GM21786 (cell line): ENCODE measurements at regions not wholly inside any gene's neighbourhood (a gene's known extent, or its start where the extent isn't known, plus 50 kb on each side); places are given as distances from the start of the nearest gene placed in this dataset.
"Not testable (repeated sequence)": the region's sequence is repeated elsewhere in the genome, so short reads cannot be mapped to it uniquely, and the experiment has no call there.

Experiments
- ATAC-seq: cut with Tn5 transposase; IDR thresholded peaks from one replicate; pipeline ENCODE4 v1.9.1; 2021; ENCODE audit not compliant: unreplicated experiment

DNA sequence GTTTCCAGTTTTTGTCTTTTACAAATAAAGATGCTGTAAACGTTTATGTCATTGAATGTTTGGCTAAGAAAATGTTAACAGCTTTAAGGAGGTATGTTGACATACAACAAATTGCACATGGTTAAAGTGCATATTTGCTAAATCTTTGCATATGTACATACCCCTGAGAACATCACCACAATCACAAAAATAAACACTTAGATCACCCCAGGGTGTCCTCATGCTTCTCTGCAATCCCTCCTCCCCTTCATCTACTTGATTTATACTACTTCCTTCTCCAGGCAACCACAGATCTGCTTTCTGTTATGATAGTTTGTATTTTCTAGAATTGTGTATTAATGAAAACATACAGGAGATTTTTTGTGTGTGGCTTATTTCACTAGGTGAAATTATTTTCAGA is 209.5 kb downstream of the GLRX3 start:
- ATAC-seq: no peak

DNA sequence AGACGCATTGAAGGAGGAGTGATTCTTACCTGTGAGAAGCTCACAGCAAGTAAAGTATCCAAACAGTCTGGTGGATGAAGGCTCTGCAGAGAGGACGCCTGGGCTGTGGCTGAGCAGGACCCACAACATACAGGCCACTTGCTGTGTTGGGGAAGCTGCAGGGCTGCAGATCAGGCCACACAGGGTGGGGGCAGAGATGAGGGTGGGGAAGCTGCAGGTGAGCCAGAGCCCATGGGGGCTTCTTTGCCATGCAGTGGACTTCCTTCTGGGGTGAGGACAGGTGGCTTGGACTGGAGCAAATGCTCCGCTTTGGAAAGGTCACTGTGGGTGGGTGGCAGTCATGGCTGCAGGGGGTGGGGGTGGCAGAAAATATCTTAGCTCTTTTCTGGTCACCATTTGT is 214.8 kb downstream of the GLRX3 start:
- ATAC-seq: no peak

GRCh38 chr10:130351466-130352290 is 215.5 kb downstream of the GLRX3 start:
- ATAC-seq: no peak

GRCh38 chr10:130352291-130352645 is 216.1 kb downstream of the GLRX3 start:
- no peak for ATAC-seq

- no peak for ATAC-seq
Observed at GRCh38 chr10:130353928-130354572, 217.9 kb downstream of the GLRX3 start.

- no peak for ATAC-seq
Observed at GRCh38 chr10:130354573-130354954, 218.4 kb downstream of the GLRX3 start.

DNA sequence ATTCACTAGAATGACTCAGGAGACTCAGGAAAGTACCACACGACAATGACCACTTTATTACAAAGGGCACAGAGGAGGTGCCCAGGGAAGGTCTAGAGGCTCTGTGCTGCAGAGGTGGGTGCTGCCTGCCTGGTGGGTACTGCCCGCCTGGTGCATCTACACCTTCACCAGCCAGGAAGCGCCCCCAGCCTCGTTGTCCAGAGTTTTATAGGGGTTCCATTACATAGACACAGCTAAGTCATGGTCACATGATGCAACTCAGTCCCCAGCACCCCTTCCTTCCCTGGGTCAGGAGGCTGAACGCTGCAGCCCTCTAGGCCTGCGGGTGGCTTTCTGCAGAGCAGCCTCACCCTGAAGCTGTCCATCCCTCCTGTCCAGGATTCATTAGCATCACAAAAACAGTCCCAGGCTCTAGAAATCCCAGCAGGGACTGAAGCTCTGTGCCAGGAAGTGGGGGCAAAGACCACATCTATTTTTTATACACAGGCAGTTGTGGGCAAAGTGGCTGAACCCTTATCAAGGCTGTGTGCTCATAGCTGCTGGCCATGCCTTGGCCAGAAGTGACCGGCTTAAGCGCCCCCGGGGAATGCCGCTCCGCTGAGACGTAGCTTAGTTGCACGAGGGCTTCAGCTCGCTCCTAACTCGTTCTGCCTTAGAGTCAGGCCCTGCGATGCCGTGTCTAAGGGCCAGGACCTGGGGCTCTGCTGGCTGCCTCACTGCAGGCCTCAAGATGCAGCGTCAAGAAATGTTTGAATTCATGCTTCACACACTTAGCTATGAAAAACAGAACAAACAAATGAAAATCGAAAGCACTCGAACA is 219.0 kb downstream of the GLRX3 start:
- no peak for ATAC-seq

DNA sequence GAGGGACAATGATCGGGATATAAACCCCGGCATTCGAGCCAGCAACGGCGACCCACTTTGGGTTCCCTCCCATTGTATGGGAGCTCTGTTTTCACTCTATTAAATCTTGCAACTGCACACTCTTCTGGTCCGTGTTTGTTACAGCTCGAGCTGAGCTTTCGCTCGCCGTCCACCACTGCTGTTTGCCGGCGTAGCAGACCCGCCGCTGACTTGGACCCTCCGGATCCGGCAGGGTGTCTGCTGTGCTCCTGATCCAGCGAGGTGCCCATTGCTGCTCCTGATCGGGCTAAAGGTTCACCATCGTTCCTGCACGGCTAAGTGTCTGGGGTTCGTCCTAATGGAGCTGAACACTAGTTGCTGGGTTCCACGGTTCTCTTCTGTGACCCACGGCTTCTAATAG is 220.2 kb downstream of the GLRX3 start:
- ATAC-seq: not testable (repeated sequence)

- ATAC-seq: no peak
Observed at GRCh38 chr10:130357226-130357625, 221.0 kb downstream of the GLRX3 start.

DNA sequence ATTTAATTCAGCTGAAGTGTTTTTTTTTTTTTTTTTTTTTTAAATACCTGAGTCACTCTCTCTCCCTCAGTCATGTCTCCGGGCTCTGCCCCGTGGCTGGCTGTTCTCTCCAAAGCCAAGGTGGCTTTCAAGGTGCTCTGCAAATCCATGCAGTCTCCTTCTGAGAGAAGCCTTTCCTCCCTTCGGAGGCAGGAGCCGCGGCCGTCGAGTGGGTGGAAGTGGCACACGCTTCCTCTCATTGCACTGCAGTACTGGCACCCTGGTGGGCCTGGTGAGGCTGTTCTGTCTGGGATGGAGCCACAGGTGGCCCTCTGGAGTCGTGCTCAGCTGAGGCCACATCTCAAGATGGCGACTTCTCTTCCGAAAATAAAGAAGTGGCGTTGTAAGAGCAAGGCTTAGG is 221.8 kb downstream of the GLRX3 start:
- no peak for ATAC-seq

DNA sequence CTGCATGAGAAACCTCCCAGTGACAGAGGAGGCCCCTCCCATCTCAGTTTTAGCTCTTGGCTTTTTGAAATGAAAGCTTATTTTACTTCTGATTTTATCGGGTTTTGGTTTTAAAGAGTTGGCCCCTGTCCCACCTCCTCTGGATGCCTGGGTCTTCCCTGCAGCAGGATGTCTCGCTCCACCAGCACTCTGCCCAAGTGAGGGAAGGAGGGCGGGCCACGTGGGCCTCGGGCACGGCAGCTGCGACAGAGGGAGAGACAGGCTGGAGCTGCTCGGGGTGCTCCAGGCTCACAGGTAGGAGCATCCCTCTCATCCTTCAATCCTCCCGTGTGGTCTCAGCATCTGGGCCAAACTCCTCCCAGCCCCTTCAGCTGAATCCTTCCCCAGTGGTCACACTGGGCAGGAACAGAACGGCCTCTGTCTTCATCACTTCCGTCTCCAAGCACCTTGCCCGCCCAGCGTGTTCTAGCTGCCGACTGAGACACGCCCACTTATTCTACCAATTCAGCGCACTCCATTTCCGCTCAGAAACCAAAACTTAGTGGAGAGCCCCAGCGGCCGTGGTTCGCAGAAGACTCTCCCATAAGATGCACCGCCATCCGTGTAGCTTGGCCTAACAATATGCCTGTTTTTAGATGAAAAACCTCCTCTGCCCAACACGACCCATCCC is 222.9 kb downstream of the GLRX3 start:
- ATAC-seq: no peak

DNA sequence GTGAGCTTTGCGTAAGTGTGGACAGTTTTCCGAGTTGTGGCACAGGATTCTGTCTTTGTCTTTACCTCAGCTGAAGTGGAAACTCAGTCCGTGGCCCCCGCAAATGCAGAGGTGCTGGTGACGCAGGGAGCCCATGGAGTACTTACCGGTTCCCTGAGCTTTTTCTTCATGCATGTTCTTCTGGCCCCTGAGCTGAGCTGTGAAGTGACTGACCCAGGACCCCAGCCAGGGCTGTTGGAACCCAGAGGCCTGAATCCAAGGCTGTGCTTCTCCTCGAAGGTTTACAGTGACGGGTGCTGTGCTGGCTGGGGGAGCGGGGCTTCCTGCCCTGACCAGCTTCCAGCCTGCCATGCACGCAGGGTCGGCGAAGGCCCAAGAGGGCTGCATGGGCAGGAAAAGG is 223.5 kb downstream of the GLRX3 start:
- no peak for ATAC-seq

GRCh38 chr10:130360826-130361311 is 224.7 kb downstream of the GLRX3 start:
- no peak for ATAC-seq

GRCh38 chr10:130361351-130362105 is 225.3 kb downstream of the GLRX3 start:
- no peak for ATAC-seq

- no peak for ATAC-seq
Observed at GRCh38 chr10:130362308-130362761, 226.1 kb downstream of the GLRX3 start.

DNA sequence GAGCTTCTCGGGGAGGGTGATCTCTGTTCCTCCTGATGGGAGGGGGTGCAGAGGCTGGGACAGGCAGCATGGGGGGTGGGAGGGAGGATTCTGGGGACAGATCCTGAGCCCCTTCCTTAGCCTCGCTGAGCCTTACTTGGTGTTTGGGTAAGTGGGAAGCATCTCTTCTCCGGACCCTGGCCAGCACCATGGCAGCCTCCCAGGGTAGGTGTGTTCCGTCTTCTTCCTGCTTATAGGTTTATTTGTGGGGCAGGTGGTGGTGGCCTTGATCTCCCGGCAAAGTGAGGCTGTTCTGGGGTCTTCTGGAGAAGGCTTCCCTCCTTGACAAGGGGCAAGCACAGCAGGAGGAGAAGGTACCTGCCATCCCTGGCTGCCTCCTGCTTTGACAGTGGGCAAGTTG is 226.9 kb downstream of the GLRX3 start:
- ATAC-seq: no peak

DNA sequence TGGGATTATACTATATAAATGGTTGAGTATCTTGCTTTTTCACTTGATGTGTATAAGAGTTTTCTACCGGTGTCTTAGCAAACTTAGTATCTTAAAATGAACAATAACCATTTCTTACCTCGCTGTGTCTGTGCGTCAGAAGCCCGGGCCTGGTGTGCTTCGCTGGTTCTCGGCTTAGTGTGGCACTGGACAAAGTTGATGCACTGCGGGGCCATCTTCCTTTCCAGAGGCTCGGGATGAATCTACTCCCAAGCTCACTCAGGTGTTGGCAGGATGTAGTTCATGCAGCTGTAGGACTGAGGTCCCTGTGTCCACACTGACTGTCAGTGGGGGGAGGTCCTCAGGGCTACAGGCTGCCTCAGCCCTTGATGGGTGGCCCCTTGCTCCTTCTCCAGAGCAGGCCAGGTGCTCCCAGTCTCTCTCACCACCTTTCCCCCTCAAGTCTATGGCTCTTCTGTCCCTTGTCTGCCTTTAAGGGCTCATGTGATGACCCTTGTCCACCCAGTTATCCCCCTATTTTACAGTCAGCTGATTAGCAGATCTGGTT is 227.8 kb downstream of the GLRX3 start:
- ATAC-seq: no peak

DNA sequence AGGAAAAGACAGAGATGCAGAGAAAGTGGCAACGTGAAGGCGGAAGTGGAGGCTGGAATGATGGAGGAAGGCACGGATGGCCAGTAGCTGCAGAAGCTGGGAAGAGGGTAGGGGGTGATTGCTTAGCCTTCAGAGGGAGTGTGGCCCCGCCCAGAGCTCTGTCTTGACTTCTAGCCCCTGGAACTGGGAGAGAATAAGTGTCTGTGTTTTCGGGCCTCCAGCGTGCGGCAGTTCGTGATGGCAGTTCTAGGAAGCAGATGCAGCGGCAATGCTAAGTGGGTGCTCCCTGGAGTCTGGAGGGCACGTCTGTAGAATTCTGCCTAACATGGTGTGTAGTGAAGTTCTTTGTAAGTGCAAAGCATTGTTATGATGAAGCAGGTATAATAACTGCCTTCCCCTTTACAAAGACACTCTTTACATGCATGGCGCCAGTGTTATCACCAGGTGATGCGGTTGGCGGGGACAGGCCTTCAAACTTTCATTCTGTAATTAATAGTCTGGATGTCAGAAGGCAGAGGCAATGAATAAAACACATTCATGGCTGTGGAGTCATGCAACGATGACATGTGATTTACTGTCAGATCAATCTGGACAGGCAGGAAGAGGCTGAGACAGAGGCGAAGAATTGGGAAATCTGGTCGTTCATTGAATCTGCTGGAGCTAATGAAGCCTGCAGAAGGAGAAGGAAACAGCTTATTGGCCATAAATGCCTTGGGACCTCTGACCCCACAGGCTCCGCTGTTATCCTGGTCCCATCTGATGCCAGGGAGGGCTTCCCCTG is 228.6 kb downstream of the GLRX3 start:
- ATAC-seq: no peak
